ENCODE measurements at regions not wholly inside any gene's neighbourhood (a gene's known extent, or its start where the extent isn't known, plus 50 kb on each side); places are given as distances from the start of the nearest gene placed in this dataset.

DNA sequence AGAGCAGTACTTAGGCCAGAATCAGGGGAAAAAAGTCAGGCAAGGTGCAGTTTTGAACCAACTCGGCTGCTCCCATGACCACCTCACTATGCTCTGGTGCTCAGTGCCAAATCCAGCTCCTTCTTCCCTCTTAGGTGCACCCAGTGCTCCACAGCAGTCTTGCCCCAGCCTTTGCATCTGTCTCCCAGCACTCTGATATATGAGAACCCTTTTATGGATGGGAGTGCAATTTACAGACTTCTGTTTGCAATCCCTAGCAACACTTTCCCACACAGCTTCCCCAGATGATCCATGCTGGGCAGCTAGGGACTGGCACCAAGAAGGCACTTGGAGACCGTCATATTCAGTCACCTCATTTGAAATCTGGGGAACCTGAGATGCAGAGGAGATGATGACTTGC, 267.9 kb upstream of the CCL2 start:
- TF ChIP-seq SIN3A (IDR thresholded peaks at IDR 0.05; ENCODE audit: low read depth, low read length), result no peak
- no peak for TF ChIP-seq PML (IDR thresholded peaks at IDR 0.05; ENCODE audit: low read length)
- TF ChIP-seq TCF3 (IDR thresholded peaks at IDR 0.05; ENCODE audit: borderline replicate concordance, insufficient read depth, low read depth, low read length), result no peak
- no peak for TF ChIP-seq FOXK2 (IDR thresholded peaks at IDR 0.05)
- no peak for TF ChIP-seq CBX5 (IDR thresholded peaks at IDR 0.05; ENCODE audit: low read depth)
- no peak for TF ChIP-seq EZH2 (IDR thresholded peaks at IDR 0.05; ENCODE audit: borderline replicate concordance, control insufficient read depth, low read depth, low read length)
- TF ChIP-seq, protein P1, sequence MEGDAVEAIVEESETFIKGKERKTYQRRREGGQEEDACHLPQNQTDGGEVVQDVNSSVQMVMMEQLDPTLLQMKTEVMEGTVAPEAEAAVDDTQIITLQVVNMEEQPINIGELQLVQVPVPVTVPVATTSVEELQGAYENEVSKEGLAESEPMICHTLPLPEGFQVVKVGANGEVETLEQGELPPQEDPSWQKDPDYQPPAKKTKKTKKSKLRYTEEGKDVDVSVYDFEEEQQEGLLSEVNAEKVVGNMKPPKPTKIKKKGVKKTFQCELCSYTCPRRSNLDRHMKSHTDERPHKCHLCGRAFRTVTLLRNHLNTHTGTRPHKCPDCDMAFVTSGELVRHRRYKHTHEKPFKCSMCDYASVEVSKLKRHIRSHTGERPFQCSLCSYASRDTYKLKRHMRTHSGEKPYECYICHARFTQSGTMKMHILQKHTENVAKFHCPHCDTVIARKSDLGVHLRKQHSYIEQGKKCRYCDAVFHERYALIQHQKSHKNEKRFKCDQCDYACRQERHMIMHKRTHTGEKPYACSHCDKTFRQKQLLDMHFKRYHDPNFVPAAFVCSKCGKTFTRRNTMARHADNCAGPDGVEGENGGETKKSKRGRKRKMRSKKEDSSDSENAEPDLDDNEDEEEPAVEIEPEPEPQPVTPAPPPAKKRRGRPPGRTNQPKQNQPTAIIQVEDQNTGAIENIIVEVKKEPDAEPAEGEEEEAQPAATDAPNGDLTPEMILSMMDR (IDR thresholded peaks at IDR 0.05 in 2 of 3, conservative IDR thresholded peaks at IDR 0.05 in 1 of 3; ENCODE audit: control insufficient read depth in 2 of 3, extremely low read depth in 1 of 3, insufficient read depth in 1 of 3, low read depth in 3 of 3, low read length in 3 of 3), result no peak
- TF ChIP-seq MTA3 (IDR thresholded peaks at IDR 0.05; ENCODE audit: borderline replicate concordance, low read length), result no peak
- TF ChIP-seq NR2C2 (IDR thresholded peaks at IDR 0.05; ENCODE audit: borderline replicate concordance, control insufficient read depth, insufficient read length, low read depth), result no peak
- no peak for TF ChIP-seq NFYA (IDR thresholded peaks at IDR 0.05; ENCODE audit: borderline replicate concordance, low read depth, low read length)

All from GM12878 (cell line).